Gastroesophageal sphincter (tissue), 3 donors: ENCODE measurements at regions not wholly inside any gene's neighbourhood (a gene's known extent, or its start where the extent isn't known, plus 50 kb on each side); places are given as distances from the start of the nearest gene placed in this dataset.

Experiments used
- POLR2A ChIP-seq, 2 donors: fragments of 450-650 bp; IDR thresholded peaks; one replicate each; pipeline ENCODE4 v1.6.1; 2017; ENCODE audit warnings: antibody characterized with exemption in 2 of 2, mild to moderate bottlenecking in 2 of 2, moderate library complexity in 1 of 2
- TF ChIP-seq, protein P1 (sequence below), 4 experiments: fragments of 200-600 bp in 2 of 4; fragments of 450-650 bp in 2 of 4; sonication (generic) in 1 of 4; IDR thresholded peaks; one replicate each; pipeline ENCODE4 v1.5.1; 2017 to 2019; ENCODE audit warnings: antibody characterized with exemption in 4 of 4, mild to moderate bottlenecking in 2 of 4, moderate library complexity in 2 of 4

DNA sequence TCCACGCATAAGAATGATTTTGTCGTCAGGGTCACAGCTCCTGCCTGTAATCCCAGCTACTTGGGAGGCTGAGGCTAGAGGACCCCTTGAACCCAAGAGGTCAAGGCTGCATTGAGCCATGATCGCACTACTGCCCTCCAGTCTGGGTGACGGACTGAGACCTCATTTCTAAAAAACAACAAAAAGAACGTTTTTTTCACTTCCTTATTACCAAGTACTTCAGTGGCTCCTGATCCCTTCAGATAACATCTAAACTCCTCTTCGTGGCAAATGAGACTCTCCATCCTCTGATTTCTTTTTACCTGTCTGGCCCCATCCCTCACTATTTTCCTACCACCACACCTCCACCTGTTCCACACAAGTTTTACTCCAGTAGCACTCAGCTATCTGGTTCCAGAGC, 105.4 kb upstream of the TLK1 start:
- TF ChIP-seq, protein P1, sequence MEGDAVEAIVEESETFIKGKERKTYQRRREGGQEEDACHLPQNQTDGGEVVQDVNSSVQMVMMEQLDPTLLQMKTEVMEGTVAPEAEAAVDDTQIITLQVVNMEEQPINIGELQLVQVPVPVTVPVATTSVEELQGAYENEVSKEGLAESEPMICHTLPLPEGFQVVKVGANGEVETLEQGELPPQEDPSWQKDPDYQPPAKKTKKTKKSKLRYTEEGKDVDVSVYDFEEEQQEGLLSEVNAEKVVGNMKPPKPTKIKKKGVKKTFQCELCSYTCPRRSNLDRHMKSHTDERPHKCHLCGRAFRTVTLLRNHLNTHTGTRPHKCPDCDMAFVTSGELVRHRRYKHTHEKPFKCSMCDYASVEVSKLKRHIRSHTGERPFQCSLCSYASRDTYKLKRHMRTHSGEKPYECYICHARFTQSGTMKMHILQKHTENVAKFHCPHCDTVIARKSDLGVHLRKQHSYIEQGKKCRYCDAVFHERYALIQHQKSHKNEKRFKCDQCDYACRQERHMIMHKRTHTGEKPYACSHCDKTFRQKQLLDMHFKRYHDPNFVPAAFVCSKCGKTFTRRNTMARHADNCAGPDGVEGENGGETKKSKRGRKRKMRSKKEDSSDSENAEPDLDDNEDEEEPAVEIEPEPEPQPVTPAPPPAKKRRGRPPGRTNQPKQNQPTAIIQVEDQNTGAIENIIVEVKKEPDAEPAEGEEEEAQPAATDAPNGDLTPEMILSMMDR (IDR thresholded peaks at IDR 0.05) = no peak
- TF ChIP-seq POLR2A (IDR thresholded peaks at IDR 0.05) = no peak
